AG20443 (cell line): ENCODE measurements at regions not wholly inside any gene's neighbourhood (a gene's known extent, or its start where the extent isn't known, plus 50 kb on each side); places are given as distances from the start of the nearest gene placed in this dataset.
"Not testable (repeated sequence)": the region's sequence is repeated elsewhere in the genome, so short reads cannot be mapped to it uniquely, and the experiment has no call there.

Experiments
- DNase-seq: peaks from one replicate; pipeline ENCODE4 v3.0.0; 2012; ENCODE audit warnings: low spot score, mixed read lengths

DNA sequence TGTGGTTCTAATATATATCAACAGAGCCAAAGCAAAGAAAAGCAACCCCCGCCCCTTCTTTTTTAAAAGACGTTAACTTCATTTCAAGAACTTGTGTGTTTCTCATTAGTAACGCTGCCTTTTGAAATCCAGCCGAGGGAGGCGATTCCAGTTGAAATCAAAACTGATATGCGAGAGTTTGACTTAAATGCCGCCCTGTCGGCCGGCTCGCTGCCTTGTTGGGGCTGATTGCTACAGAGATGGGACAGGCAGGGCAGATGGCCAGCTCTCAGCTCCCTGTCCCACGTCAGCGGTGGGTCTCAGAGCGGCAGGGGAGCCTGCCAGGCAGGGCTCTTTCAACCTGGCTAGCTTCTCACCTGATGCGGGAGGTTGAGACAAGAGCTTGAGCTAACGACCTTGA lies 51.9 kb upstream of the ALX4 start:
- no peak for DNase-seq

DNA sequence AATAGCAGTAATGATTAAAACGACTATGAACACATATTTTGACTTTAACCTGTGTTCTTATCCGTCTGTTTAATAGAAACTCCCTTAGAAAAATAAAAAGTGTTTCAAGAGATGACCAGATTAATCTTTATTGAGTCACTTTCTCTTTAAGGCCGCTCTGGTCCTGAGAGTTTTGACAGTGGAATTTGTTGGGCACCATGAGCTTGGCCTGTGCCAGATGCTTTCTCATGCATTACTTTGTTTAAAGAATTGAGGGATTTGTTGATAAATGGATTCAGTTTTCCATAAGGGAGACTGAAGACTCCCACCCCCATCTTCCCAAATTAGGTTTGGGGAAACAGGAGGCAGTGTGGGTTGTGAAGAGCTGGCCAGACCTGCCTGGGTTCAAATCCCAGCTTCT lies 53.2 kb upstream of the ALX4 start:
- no peak for DNase-seq

DNA sequence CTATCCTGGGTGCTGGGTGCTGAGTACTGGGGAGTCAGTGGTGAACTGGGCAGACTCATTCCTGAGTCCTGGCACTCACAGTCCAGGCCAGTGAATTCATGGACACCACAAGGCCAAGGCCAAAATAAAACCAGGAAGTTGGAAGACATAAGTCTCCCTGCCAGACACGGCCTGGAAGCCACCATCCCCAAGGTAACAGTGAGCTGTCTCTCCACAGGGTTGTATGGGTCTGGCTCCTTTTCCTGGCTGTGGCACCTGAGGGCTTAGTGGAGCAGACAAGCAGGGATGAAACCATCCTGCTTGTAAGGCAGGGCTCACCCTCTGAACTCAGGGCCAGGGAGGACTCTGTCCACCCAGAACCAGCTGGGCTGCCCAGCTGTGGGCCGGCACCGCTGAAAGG lies 54.7 kb upstream of the ALX4 start:
- DNase-seq: no peak

DNA sequence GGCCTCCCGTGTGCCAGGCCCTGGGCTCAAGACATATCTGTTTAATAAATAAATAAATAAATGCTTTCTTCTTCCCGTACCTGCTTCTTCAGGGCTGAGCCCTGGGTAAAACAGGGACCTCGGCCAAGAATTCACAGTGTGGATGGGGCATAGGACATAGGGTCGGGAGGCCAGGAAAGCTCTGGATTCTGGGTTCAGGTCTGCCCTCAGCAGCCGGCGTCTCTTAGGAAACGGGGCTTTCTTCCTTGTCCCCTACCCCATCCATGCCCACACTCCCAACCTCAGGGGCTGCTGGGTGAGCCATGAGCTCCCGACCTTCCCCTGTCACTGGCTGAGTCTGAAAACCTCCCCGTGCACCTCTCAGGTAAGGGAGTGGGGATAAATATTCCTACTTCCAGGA lies 55.7 kb upstream of the ALX4 start:
- DNase-seq: no peak

DNA sequence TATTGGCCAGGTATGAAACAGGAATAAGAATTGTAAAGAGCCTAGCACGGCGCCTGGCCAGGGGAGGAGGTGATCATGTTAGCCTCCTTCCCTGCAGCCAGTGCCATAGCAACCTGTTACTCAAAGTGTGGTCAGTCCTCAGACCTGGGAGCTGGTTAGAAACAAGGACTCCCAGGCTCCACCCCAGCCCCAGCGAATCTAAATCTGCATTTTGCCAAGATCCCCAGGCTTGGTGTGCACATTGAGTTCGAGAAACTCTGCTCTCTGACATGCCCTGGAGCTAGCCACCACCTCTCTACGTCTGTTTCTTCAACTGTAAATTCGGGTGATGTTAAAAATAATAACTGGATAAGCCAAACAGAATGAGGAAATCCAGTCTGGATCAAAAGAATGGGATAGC lies 56.1 kb upstream of the ALX4 start:
- no peak for DNase-seq

DNA sequence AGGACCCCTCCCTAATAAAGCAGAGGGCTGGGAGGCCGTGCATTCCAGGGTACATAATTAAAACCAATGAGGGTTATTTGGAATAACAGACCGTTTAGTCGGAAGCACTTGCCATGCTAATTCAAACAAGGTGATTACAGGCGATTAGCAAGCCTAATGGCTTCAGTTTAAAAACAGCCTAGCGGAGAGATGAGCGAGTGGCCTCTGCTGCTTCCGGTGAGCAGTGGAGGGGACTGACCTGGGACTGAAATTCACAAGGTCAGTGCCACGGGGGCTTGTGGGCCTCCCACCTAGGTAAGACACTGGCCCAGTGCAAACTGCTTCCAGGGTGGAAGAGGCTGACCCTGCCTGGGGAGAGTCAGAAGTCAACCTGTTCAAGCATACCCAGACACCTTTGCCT lies 56.8 kb upstream of the ALX4 start:
- DNase-seq: no peak

DNA sequence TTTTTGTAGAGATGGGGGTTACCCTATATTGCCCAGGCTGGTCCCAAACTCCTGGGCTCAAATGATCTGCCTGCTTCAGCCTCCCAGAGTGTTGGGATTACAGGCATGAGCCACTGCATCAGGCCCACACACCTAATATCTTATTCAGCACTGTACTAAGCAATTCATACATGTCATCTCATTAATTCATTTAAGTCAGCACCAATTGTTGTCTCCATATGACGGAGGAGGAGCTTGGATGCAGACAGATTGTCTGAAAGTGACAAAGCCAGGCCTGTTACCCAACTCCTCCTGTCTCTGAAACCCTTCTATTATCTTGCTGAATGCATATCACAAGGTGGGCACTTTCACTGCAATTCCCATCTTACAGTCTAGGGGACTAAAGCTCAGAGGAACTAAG lies 57.5 kb upstream of the ALX4 start:
- no peak for DNase-seq

DNA sequence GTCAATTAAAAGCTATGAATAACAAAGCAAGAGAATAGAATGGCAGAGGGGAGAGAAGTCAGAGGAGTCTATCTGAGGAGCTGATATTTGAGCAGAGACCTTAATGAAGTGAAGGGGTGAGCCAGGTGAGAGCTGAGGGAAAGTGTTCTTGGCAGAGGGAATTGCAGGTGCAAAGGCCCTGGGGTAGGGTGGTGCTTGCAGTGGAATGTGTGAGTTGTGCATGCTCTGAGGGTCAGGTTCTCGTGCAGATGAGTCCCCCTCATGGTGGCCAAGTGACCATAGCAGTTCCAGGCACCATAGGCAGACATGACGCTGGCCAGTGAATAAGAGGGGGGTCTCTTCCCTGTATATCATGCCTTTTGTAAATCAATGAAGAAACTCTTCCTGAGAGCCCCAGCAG lies 58.9 kb upstream of the ALX4 start:
- DNase-seq: no peak

DNA sequence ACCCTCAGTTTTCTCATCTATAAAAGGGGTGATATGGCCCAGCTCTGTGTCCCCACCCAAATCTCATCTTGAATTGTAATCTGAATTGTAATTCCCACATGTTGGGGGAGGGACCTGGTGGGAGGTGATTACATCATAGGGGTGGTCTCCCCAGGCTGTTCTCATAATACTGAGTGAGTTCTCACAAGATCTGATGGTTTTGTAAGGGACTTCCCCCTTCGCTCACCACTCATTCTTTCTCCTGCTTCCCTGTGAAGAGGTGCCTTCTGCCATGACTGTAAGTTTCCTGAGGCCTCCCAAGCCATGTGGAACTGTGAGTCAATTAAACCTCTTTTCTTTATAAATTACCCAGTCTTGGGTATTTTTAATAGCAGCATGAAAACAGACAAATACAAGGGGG lies 61.1 kb upstream of the ALX4 start:
- DNase-seq: not testable (repeated sequence)

DNA sequence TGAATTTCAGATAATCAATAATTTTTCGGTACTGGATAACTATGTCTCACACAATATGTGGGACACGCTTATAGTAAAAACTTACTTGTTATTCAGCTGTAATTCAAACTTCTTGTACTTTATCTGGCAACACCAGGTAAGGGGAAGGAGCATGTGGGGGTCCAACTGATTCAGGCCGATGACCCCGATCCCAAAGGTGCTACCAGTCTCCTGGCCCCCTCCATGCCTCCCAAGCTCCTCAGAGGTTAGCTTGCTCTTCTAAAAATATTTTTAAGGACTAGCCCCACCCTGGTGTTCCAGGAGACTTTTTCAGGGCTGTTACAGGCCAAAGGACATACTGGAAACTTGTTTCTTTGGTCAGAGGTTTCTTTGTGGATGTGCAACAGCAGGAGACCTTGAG lies 61.8 kb upstream of the ALX4 start:
- DNase-seq: no peak

DNA sequence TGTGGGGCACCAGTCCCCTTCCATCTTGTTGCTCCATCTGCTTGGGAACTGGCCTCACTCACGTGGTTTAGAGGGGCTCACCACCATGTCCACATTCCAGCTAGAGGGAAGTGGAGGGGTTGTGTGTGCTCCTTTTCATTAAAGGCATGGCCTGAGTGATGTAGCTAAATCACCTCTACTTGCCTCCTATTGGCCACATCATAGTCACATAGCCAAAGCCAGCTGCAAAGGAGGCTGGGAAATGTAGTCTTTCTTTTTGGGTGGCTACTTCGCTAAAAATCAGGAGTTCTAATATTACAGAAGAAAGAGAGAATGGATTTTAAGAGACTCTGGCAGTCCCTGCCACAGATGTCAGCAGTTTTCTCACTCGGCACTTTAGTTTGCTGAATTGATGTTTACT lies 63.0 kb upstream of the ALX4 start:
- DNase-seq: no peak

DNA sequence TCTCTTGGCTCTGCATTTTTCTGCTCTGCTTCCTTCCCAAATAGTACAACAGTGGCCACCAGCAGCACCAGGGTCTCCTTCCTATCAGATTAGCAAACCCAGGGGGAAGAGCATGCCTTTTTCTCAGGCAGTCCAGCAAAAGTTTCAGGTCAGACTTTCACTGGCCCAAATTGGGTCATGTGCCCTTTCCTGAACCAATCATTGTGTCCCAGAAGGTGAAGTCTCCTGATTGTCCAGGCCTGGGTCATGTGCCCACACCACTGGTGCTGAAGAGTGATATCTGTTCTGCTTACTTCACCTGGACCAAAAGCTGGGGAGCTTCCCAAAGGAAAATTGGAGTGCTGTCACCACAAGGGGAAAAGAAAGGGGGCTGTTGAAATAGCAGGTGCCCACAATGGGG lies 64.1 kb upstream of the ALX4 start:
- no peak for DNase-seq

DNA sequence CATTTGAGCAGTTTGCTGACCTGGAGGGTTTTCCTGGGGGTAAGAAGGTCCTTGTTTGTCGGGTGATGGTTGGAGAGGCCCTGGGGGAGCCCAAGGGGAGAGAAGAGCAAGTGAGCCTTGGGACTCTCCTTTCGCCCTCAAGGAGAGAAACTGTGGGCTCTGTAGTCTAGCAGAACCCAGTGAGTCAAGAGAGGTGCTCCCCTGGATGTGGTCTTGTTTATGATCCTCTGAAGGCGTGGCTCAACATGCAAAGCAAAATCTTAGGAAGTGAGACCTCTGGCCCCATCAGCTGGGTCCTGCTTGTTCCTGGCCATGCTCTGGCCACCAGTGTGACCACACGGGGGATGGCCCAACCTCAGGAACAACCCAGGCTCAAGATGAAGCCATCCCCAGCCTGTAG lies 66.5 kb upstream of the ALX4 start:
- no peak for DNase-seq

DNA sequence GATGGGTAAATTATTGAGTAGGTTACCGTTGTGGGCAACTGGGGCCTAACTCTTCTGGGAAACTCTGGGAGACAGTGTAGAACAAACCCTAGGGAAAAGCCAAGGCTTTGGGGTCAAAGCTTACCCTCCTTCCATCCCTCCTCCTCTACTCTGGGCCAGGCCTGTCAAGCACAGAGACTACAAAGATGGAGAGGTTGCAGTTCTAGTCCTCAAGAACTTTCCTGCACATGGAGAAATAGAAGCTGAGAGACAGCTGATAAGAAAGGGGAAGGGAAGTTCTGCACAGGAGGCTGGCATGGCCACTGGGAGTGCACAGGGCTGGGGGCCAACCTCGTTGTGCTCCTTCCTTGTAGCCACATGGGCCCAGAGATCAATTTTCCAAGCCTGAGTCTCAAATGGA lies 67.2 kb upstream of the ALX4 start:
- DNase-seq: no peak

DNA sequence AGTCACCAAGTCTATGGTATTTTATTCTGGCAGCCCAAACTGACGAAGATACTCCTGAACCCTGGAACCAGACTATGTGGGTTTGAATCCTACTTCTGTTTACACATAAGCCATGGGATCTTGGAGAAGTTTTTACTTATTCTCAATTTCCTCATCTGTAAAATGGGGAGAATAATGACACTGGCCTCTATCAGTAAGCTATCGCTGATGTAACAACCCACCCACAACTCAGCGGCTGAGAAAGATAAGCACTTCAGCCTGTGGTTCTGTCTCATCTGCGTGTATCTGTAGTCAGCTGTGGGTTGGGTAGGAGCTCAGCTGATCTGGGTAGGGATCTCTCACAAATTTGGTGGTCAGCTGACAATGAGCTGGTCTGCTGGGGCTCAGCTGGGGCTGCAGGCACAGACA lies 68.0 kb upstream of the ALX4 start:
- no peak for DNase-seq

DNA sequence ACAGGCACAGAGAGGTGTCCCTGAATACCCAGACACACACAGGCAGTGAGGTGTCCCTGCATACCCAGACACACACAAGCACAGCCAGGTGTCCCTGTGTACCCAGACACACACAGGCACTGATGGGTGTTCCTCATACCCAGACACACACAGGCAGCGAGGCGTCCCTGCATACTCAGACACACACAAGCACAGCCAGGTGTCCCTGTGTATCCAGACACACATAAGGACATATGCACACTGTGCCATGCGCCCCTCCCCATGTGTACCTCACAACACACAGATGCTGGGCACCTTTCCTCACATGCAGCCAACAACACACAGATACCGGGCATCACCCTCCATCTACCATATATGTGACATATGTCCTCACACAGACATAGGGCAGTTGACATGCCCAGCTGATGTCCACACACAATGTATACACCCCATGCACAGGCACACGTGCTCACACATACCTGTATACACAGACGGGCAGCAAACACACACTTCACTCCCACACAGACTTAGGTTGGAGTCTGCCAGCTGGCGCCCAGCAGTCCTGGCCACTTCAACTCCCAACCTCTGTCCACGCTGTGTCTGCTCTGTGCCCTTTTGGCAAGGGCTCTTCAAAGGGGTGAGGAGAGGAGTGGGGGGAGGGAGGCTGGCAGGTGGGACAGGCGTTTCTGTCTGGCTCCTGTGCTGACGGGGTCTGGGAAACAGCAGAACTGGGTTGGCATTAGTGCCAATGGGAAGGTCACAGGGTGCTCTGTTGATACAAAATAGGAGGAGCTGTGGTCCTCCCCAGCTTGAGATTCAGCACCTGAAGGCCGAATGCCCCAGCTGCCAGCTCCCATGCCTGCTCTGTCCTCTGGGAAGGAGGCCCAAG lies 69.4 kb upstream of the ALX4 start:
- no peak for DNase-seq

DNA sequence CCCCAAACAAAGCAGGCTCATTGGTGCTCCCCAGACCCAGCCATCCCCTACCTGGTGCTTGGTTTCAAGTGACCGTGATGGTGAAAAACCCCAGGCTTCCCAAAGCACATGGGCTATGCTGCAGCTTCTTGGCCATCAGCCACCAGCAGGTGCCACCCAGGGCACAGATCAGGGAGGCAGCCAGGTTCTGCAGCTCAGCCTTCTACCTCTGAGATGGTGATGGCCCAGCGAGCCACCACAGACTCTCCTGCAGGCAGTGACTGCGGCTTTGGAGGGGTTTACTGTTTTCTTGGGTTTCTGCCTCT lies 70.0 kb upstream of the ALX4 start:
- DNase-seq: no peak

DNA sequence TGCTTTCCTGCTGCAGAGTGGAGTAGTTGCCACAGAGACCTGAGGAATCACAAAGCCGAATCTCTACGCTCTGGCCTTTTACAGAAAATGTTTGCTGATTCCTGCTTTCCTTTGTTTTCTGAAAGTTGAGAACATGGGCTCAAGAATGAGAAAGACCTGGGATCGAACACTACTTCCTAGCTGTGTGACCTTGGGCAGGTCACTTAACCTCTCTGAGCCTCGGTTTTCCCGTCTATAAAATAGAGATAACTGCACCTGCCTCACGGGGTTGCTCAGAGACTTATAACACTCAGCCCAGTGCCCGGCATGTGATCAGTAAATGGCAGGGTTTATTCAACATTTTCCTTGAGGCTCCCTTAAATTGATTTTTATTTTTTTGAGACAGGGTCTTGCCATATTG lies 70.9 kb upstream of the ALX4 start:
- DNase-seq: no peak

DNA sequence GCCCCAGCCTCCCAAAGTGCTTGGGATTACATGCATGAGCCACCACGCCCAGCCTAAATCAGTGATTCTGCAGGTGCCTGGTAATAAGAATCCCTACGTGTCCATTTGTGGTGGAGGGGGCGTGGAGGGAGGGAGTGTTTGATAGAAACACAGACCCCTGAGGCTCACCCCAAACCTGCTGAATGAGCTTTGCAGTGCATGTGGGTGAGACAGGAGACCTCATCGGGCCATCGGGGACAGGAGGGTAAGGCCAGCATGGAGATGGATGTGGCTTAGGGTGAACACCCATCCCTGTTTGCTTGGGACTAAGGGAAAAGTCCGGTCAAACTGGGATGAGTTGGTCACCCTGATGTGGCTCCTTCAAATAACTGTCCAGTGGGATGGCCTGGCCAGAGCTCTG lies 71.3 kb upstream of the ALX4 start:
- DNase-seq: no peak

DNA sequence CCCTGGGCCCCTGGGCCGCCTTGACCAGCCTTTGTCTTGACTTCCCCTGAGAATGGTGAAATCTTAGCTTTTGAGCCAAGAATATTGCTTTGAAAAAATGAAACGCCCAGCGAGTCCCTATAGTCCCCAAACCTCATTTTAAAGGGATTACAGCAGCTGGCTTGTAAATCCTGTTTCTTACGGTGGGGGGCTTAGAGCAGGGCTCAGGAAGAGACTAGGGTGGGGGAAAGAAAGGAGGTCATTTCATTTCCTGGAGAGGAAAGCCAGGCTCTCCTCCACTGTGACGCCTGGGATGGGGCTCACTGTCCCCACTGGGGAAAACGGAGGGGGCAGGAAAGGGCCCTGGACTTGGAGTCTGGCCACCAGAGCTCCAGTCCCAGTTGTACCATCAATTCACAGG lies 72.2 kb upstream of the ALX4 start:
- DNase-seq: no peak

DNA sequence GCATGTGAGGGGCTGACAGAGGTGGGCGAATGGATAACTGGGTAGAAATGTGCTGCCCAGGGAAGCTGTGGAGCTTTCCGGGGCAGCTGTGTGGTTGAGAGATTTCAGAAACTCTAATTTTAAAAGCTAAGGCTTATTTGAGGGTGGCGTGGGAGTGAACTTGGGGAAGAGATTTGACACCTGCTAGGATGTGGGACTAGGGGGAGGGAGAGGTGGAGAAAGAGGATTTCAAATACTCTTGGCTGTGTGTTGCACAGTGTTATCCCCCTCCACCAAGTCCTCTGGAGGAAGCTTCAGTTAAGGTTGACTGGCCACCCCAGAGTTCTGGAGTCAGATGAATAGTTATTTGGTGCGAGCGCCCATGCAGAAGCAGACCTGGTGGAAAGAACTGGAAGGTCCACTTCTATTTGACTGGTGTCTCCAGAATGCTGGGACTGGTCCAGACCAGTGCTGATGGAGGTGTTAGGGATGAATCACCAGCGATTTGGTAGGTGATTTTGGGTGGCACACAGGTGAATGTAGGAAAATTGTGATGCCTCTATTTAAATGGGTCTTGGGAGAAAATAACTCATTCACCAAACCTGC lies 72.8 kb upstream of the ALX4 start:
- no peak for DNase-seq

DNA sequence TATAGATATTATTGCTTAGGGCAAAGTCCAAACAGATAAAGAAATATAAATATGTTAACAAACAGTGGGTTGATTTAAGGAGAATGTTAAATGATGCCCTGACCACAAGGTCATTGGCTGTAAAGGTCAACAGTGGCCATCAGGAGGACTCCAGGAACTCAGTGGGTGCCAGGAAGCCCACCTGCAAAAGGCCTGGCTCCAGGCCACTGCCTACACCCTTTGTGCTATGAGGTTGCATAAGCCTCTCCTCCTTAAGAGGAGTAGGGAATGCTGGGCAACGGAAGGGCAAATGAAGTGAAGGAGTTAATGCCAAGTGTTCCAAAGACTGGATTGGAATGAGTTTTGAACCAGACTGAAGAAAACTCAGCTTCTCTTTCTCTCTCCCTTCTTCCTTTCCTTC lies 73.3 kb upstream of the ALX4 start:
- no peak for DNase-seq

DNA sequence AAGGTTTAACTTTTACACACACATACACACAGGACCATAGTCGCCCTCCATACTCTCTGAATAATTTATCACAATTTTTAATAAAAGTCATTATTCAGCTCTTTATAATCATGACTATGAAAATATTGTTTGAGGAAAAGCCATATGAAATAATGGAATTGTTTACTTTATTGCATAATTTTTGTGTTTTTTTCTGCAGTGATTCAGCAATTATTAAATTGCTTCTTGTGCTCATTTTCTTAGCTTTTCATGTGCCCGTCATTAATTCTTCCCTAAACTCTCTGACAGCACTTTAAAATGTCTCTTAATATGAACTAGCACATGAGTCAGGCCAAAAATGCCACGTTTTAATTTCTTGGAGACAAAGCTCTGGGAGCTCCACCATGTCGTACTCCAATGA lies 77.5 kb upstream of the ALX4 start:
- no peak for DNase-seq

DNA sequence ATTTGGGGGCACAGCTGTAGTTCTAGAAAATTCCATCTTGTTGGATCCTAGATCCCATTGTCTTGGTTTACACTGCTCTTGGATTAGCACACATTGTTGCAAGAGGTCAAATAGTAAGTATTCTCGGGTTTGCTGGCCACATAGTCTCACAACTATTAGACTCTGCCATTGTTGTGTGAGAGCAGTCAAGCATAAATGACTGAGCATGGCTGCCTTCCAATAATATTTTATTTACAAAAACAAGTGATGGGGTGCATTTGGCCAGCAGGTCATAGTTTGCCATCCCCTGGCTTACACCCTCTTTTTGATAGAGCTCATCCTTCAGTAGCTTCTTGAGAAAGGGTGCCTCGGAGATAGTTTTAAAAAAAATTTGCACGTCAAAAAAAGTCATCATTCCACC lies 77.9 kb upstream of the ALX4 start:
- DNase-seq: no peak
